NCI-H2081 (cell line): ENCODE measurements at regions not wholly inside any gene's neighbourhood (a gene's known extent, or its start where the extent isn't known, plus 50 kb on each side); places are given as distances from the start of the nearest gene placed in this dataset.
"Not testable (repeated sequence)": the region's sequence is repeated elsewhere in the genome, so short reads cannot be mapped to it uniquely, and the experiment has no call there.

Experiments used
- DNase-seq, 2 experiments: peaks; one replicate each; lab custom pipeline; 2025; lab: John Stamatoyannopoulos, UW

- DNase-seq = no peak
Measured at GRCh38 chr7:68394131-68394530, 1204.1 kb upstream of the AUTS2 start.

DNA sequence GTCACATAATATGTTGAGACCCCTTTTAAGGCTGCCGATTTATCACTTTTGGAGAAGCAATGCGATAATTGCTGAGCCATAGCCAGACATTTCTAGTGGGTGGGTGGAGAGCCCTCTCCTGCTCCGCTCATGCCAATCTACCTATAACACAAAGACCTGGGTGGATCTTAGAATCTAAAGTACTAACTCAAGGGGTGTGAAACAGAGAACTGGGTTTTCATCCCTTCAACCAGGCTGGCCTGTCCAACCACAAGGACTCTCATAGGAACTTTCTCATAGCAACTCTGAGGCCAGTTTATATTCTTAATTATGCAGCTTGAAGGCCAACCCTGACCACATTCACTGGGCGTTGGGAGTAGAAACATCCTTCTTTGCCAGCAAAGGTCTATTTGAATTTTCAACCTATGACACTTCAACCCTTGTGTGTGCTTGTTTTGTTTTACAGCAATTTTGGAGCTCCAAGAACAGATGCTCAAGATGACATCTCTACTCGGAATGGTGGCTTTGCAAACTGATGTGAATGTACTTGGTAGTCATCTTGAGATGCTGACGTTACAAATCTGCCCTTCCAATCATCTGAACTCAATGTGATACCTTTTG, 1198.2 kb upstream of the AUTS2 start:
- no peak for DNase-seq

DNA sequence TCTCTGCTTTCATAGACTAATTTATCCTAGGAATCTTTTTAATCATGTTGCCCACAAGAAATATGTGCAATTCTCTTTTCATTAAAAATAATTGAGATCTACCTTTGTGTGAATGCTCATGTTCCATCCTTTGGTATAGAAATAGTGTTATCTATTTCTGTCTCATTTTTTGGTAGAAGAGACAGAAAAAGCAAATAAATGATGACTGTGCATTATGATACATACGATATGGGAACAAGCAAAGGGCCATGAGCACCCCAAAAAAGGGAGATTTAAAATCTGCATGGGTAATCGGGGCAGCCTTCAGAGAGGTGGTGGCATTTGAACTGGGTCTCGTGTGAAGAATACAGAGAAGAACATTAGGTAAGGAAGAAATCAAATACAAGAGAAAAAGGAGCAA, 1197.5 kb upstream of the AUTS2 start:
- DNase-seq = no peak

- DNase-seq = no peak
Measured at GRCh38 chr7:68401313-68401712, 1197.0 kb upstream of the AUTS2 start.

- DNase-seq = no peak
Measured at GRCh38 chr7:68406480-68406879, 1191.8 kb upstream of the AUTS2 start.

GRCh38 chr7:68407460-68407859, 1190.8 kb upstream of the AUTS2 start:
- no peak for DNase-seq

GRCh38 chr7:68408873-68409272, 1189.4 kb upstream of the AUTS2 start:
- DNase-seq = no peak

DNA sequence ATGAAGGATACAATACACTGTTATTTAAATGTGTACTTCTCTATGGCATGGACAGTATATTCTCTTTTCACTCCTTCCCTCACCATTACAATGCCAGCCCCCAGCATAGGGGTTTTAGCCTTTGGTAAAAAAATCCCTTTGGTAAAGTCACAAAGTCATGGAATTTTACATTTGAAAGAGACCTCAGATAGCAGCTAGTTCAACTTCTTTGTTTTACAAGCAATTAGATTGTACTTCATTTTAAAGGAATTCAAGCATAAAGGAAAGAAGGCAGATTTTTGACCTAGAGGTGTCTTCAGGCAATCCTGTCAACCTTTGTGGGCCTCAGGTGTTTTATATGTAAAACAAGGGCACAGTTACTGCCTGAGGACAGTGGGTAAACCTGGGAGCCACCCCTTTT, 1188.4 kb upstream of the AUTS2 start:
- DNase-seq = no peak

DNA sequence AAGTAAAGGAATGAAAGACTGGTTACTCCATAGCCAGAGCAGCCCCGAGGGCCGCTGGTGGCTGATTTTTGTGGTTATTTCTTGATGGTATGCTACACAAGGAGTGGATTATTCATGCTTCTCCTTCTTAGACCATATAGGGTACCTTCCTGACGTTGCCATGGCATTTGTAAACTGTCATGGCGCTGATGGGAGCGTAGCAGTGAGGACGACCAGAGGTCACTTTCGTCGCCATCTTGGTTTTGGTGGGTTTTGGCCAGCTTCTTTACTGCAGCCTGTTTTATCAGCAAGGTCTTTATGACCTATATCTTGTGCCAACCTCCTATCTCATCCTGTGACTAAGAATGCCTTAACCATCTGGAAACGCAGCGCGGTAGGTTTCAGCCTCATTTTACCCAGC, 1187.6 kb upstream of the AUTS2 start:
- DNase-seq = not testable (repeated sequence)

DNA sequence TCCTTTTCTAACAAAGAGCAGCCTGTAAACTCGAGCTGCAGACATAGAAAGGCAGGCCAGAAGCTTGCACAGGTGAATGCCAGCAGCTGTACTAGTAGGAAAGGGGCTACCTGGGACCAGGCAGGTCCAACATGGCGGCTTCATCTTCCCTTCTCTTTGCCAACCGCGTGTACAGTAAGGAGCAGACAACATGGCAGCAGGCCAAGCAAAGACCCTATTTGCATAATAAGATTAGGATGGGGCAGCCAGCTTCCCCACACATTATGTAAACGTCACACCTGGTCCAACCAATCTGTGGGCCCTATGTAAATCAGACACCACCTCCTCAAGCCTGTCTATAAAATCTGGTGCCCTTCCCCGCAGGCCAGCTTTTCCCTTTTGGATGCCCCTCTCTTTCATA, 1186.5 kb upstream of the AUTS2 start:
- DNase-seq = peak; percentile 54 to 72

DNA sequence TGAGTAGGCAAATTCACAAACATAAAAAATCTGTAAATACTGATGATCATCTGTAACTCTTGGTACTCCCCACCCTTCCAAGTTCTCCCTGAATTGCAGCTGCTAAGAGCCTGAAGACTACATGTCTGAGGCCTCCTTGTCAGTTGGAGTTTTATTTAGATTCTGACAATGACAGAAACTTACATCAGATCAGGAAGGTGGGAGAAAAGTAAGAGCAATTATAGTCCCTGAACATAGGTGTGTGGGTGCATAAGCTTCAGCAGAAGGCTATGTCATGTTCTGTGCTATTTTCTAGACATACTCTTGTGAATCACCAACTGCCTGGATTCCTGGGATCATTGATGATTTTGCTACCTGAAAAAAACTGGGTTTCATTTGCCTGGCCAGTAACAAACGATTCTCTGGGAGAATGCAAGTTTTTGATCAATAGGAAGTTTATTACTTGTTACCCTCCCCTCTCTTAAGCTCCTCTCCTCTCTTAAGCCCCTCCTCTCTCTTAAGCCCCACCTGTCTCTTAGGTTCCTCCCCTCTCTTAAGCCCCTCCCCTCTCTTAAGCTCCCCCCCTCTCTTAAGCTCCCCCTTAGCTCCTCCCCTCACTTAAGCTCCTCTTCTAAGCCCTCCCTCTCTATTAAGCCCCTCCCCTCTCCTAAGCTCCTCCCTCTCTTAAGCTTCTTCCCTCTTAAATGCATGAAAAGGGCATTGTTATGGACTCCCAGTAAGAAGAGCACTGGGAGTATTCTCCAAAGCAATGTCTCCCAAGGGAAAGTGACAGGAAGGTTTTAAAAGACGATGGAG, 1183.4 kb upstream of the AUTS2 start:
- no peak for DNase-seq

- DNase-seq = no peak
Measured at GRCh38 chr7:68417002-68417401, 1181.3 kb upstream of the AUTS2 start.

DNA sequence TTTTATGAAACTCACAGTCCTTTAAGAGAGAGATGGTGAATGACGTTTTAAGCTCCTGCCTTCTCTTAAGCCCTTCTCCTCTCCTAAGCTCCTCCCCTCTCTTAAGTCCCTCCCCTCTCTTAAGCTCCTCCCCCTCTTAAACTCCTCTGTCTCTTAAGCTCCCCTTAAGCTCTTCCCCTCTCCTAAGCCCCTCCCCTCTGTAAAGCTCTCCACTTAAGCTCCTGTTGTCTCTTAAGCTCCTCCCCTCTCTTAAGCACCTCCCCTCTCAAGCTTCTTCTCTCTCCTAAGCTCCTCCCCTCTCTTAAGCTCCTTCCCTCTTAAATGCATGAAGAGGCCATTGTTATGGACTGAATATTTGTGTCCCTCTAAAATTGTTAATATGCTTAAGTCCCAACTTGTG, 1180.6 kb upstream of the AUTS2 start:
- no peak for DNase-seq

GRCh38 chr7:68420342-68421192, 1177.7 kb upstream of the AUTS2 start:
- no peak for DNase-seq

DNA sequence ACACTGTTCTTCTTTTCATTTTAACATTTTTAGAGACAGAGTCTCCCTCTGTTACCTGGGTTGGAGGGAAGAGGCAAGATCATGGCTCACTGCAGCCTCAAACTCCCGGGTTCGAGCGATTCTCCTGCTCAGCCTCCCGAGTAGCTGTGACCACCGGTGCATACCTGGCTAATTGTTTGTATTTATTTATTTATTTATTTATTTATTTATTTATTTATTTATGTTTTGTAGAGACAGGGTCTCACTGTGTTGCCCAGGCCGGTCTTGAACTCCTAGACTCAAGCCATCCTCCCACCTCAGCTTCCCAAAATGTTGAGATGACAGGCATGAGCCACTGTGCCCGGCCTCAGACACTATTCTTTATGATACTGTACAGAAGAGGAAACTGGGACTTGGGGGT, 1176.6 kb upstream of the AUTS2 start:
- no peak for DNase-seq

GRCh38 chr7:68422281-68422680, 1176.0 kb upstream of the AUTS2 start:
- no peak for DNase-seq

GRCh38 chr7:68423356-68423755, 1174.9 kb upstream of the AUTS2 start:
- DNase-seq = no peak

- no peak for DNase-seq
Measured at GRCh38 chr7:68424658-68425297, 1173.5 kb upstream of the AUTS2 start.

- no peak for DNase-seq
Measured at GRCh38 chr7:68425377-68425776, 1172.9 kb upstream of the AUTS2 start.

GRCh38 chr7:68429411-68430117, 1168.7 kb upstream of the AUTS2 start:
- DNase-seq = no peak

- DNase-seq = no peak
Measured at GRCh38 chr7:68432585-68432984, 1165.7 kb upstream of the AUTS2 start.
